Stimulated activated CD8-positive, alpha-beta memory T cell treated with anti-CD3 and anti-CD28 coated beads, Interleukin-7, amount 100 ng/mL, for 48 hours (primary cell): ENCODE measurements at regions not wholly inside any gene's neighbourhood (a gene's known extent, or its start where the extent isn't known, plus 50 kb on each side); places are given as distances from the start of the nearest gene placed in this dataset.

Source experiments
- DNase-seq, 2 donors: peaks; one replicate each; pipeline ENCODE4 v3.0.0-alpha.2; 2020; ENCODE audit warnings: low read depth in 1 of 2; ENCODE audit errors: extremely low read depth in 1 of 2

DNA sequence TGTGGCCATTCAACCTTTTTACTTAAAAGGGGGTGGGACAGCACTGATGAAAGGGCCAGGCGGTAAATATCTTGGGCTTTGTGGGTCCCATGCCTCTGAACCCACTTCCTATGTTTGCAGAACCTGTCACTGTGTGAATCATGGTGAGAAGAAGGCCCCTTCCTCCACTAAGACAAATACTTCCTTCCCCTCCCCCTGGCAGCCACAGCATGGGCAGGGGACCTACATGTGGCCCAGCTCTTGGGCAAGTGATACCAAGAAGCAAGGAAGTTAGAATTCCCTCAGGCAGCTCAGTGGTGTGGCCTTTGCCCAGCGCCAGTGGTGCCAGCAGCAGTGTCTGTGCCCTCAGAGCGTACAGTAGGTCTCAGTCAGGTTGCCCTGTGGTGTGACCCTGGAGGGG, 168.6 kb downstream of the TRIM33 start:
- peak; percentile 15 to 29 for DNase-seq

DNA sequence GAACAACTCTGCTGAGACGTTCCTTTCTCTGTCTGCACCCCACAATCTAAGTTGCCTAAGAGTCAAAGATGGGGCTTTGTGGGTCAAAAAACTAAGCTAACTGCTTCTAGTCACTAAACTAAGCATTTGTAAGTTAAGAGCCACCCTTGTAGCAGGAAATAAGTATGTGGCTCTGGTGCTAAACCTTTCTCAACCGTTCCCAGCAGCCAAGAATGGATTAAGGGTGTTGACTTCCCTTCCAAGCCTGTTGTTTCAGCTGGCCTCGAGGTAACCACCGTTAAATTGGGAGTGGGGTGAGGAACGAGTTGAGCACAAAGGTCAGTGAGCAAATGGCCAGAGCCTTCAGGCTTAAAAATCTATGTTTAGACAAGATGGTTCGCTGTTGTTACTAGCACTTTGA, 169.1 kb downstream of the TRIM33 start:
- DNase-seq: no peak

DNA sequence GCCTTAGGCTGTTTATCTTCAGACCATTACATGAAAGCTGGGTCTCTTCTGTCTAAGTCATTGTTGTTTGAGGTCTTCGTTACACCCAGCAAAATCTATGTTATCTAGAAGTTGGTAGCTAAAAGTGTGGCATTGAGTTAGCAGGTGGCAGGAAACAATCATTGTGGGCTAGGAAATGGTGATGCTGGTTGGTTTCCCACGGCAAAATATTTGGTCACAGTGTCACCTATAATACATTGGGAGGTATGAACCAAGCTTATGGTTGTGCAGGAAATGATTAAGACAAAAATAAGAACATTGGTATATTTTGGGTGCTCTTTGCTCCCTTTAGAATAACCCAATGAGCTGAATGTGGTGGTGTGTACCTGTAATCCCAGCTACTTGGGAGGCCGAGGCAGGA, 169.7 kb downstream of the TRIM33 start:
- peak in 1 of 2 donors; percentile 30 for DNase-seq

DNA sequence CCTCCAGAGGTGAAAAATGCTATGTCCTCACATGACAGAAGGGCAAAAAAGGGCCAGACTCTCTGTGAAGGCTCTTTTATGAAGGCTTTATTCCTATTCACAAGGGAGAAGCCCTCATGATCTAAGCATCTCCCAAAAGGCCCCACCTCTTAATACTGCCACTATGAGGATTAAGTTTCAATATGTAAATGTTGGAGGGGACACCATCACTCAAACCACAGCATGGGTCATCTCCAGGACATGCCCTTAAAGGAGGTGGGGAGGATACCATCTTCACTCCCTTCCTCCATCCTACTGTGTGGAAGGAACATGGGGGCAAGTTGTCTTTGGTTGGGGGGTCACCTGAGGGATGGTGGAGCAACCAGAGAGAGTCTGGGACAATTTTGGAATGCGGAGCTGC, 170.1 kb downstream of the TRIM33 start:
- DNase-seq: no peak

DNA sequence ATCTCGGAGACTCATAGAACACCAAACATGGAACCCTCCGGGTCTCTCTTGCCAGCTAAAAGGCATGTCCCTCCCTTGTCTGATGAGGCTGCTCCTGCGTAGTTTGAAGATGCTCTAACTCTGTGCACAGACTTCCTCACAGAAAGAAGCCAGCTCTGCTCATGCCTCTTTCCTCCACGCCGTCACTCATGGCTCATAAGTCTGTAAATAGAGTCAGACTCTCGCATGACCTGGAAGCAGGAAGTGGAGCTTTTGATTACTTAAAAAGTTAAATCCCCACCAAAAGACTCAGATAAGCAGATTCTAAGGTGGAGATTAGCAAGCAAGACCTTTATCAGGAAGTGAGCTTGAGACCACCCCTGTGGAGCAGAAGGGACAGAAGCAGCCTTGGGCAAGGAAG, 171.6 kb downstream of the TRIM33 start:
- no peak for DNase-seq

DNA sequence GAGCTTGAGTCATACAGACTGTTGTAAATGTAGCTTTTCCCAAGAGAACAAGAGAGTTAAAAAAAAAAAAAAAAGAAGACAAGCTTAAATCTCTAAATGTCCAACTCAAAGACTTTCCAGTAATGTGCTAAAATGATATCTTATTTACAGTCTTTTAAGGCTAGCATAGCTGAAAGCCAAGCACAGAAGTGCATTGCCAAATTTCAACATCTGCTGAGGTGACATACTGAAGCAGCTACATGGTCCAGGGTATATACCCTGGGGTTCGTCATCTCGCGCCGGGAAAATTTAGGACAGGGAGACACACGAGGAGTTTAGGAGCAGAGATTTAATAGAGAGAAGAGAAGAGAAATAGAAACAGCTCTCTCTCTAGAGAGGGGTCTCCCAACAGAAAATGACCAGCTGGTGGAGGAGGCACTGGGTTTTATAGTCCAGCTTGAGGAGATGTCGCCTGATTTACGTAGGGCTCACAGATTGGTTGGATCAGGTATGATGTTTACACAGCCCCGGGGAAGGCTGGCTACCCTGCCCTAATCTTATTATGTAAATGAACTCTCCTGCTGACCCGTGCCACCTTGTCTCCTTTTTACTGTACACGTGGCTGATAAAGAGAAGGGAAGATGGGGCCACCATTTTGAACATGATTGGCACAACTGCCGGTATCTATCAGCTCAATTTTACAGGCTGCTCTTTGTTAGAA, 172.7 kb downstream of the TRIM33 start:
- no peak for DNase-seq

DNA sequence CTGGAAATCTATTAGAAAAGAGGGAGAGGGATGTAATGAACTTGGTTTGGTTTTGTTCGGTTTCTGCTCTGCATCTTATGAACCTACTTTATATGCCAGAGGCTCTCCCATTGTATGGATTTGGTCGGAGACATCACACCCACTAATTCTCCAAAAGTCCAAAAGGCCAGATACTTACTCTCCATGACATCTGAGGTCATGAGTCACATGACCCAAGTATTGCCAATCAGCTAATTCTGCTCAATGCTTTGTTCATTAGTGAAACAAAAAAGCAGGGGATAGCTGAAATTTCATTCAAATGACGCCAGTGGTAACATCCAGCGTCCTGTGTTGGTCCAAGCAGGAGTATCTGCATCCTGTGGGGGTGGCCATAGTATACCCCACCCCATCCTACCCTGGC, 173.6 kb downstream of the TRIM33 start:
- no peak for DNase-seq

DNA sequence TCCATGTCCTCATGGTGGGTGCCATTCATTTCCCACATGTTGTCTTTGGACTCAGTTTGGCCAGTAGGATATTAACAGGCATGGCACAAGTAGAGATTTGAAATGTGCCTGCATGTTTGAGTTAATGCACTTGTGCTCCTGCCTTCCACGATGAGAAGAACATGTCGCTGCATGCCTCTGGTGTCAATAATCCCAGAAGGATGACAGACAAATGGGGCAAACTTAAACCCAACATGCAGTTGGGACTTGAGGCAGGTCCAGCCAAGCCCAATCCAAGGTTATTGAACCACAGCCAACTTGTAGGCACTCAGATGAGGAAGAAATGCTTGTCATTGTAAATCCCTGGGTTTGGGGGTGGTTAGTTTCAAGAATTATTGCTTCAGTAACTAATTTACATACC, 174.6 kb downstream of the TRIM33 start:
- no peak for DNase-seq

DNA sequence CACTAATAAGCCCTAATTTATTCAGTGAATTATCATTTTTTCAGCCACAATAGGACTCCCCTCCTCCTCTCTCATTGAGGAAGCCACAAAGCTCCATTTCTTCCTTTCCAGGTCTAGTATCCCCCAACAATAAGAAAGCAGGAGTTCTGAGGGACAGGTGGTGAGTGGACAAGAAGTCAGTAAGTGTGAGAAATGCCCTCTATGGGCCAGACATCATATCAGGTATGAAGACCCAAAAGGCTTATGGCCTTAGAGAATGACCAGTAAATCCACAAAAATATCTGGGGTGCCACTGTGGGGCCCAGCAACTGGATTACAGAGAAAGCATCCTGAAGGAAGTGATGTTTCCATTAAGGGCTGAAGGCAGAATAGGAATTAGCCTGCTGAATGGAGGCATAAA, 175.7 kb downstream of the TRIM33 start:
- DNase-seq: no peak

DNA sequence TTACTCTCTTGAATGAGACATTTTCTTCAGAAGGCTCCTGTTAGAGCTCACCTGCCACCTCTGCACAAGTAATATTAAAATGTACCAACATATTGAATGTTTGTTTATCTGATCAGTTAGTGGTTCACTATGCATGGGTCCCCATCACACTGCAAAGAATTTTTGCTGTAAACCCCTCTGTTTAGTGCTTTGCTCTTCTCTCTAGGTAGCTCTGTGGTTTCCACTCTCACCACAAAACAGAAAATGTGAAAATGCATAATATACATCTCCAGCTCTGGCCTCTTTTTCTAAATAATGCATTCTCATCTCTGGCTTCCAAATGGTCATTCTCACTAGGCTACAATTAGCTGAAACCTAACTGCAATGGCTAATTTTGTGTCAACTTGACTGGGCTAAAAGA, 176.7 kb downstream of the TRIM33 start:
- DNase-seq: no peak

DNA sequence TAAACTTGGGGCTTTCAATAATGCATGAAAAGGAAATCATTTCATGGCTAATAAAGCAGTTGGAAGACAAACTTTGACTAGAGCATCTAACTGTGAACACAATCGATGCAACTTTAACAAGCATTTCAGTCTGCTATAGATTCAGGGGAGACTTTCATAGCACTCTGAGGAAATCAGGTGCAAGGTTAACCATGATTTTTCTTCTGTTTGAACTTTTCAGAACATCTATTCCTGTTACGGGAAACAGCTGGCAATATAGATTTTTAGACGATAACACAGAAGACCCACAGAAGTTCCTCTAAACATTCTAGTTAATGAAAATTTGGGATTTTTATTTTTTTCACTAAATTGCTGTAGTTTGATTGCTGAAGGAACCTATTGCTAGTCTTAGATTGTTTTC, 177.3 kb downstream of the TRIM33 start:
- no peak for DNase-seq

DNA sequence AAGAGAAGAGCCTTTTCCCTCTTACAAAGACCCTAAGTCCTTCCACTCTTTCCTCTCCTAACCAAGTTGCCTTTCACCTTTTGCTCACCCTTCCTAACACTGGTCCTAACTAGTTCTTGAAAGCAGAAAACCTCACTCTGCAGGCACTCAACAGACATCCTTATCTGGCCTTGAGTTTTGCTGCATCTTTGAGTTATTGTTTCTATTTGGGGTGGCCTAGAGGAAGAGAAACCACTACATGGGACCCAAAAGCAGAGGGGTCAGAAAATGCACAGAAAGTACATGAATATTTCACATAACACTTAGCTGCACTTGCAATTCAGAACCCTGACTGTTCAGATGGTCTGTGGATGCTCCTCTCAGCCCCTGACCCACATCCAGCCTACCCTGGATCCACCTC, 178.3 kb upstream of the SYT6 start:
- no peak for DNase-seq

DNA sequence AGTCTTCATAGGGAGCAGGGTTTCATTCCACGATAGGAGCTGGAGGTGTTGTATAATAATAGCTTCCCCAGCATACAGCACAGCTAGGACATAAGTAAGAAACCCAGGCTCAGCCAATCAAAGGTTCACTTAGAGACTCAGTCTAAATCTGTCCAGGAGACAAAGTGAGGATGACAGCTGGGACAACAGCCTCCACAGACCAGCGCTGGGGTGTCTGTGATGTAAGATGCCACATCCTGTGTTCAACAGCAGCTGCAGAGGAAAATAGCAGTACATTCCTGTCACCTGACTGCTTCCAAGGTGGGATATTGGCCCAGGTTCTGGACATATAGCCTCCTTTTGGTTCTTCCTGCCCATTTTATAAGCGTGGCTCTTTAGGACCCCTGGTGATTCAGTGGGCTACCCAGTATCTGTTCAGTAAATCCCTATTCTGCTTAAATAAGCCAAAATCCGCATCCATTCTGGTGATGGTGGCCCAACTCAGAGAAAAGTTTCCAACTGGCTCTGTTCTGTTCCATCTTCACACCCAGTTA, 176.8 kb upstream of the SYT6 start:
- DNase-seq: no peak

DNA sequence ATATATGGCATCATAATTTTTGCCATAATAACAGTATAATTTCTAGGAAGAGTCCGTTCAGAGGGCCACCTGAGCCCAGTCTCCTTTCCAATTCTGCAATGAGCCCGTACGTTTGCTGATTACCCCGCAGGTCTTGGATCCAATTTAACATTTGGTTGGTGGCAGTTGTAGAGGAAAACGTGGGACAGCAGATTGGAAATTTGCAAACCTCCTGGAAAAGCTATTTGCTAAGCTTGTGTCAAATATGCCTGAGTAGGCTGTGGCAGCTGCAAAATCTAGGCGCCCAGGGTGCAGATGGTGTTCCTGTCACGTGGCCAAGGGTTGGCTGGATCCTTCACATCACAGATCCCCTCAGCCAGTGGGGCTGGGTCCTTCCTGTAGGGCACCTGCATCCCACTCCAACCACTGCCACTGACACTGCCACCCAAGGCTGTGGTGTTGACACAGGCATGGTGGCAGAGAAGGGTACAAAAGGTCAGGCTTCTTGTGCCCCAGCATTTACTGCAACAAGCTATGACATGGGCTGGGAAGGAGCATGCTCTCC, 174.8 kb upstream of the SYT6 start:
- DNase-seq: no peak

DNA sequence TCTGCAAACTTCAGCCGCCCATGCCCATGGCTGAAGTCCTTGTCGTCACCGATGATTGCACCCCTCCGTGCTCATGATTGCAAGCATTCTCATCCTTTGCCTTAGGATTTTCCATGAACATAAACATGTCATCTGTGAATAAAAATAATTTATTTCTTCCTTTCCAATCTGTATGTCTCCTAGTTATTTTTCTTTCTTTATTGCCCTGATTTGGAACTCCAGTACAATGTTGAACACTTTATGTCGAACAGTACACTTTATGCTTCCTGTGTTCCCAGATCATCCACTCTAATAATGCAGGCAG, 170.9 kb upstream of the SYT6 start:
- DNase-seq: no peak

DNA sequence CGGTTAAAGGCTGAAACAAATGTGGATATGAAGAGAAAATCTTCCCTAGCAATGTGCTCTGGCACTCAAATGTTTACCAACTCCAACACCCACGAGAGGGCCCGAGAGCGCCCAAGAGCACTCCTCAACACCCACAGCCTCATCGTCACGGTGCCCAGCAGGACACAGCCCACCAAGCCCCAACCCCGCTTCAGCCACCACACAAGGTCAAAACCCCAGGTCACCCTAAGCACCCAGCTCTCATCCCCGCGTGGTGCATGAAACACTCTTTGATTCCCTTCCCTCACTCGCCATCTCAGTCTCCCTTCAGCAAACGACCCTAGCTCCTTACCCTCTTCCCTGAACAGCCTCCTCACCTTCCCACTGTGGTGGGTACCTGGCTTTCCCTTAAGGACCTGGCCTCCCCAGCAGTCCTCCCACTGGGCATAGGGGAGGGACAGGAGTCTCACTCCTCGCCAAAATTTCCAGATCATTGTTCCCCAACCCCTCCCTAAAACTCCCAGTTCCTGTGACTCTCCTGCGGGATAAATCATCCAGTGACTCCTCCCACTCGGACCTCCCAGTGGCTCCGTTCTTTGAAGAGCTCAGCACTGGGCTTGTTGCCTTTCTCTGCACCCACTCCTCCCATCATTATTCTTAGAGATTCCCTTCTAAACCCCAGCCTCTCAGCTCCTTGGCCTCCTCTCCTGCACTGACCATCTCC, 170.4 kb upstream of the SYT6 start:
- DNase-seq: no peak

DNA sequence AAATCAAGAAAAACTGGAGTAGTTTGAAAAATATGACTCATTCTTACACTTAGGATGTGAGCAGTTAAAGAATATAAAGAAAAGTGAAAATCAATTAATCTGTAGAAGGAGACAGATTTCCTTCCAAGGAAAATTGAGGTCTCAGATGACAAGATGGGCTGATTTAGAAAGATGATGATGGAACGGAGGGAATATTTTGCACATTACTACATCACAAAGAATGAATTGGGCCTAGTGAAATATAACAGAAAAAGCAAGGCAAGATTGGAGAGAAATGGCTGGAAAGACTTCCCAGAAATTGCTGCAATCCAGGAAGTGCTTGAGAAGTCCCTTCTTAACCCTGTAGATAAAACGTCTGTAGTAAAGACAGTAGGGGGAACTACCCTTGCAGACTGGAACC, 169.1 kb upstream of the SYT6 start:
- no peak for DNase-seq

DNA sequence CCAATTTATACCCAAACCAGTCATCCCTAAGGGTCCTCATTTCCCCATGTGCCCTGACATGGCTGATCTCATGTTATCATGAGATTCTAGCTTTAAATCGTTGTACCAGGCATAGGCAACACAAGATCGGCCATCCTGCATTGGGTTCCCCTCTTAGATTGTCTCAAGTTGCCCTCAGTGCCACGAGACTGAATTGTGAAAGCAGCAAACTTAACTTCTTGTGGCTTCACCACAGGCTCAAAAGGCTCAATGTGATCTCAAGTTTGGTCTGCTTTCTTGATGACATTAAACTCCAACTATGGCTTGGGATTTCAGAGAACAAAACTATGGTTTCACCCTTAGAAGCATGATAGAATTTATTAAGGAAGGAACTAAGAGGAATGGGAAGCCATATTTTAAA, 168.5 kb upstream of the SYT6 start:
- no peak for DNase-seq

DNA sequence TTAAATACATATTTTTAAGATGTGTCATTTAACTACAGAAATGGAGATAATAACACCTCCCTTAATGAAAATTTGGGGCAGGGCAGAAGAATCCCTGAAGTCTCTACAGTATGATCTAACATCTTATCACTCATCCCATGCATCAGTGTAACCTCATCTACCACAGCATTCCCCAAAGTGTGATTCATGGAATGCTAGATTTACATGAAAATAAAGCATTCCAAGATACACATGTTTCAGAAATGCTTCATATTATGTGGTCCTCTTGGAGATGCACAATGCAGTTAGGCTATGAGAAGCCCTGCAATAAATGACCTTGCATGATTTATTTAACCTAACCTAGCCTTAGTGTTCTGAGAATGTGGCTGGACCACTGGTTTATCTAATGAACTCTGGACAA, 166.9 kb upstream of the SYT6 start:
- DNase-seq: no peak

DNA sequence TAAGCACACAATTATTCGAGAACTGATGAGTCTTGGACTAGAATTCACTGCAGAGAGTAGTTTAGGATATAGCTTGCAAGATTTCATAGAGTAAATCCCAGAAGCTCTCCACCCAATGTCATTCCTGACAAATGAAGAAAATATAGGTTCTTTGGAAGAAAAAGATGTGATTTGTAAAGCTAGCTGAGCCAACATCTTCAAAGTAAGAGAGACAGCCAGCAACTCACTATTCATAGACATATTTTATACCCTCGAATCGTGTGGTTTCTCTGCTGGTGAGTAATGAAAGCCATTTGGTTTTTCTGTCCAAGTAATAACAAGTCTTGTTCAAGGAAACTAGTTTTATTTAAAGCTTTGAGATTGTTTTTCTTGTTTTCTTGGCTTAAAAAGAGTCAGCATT, 165.7 kb upstream of the SYT6 start:
- DNase-seq: no peak

DNA sequence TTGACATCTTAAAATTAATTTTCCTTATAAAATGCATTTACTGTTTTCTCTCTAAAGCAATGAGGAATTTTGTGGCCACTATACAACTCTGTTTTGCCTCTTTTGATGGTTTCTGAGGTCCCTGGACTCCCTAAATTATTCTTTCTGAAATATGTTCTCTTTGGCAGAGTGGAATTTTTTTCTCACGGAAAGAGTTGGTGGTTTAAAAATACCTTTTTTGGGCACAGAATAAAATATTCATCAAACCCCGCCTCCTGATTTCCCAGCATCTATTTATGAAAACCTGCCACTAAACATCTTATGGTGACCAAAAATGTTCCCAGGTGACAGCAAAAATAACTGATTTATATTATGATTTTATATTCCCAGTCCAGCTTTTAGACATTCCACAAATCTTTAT, 165.3 kb upstream of the SYT6 start:
- DNase-seq: no peak

DNA sequence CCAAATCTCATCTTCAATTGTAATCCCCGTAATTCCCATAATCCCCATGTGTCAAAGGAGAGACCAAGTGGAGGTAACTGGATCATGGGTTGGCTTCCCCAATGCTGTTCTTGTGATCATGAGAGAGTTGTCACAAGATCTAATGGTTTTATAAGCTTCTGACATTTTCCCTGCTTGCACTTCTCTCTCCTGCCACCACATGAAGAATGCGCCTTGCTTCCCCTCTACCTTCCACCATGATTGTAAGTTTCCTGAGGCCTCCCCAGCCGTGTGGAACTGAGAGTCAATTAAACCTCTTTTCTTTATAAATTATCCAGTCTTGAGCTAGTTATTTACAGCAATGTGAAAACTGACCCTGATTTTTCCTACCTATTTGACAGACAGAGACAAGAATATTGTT, 162.5 kb upstream of the SYT6 start:
- DNase-seq: no peak

DNA sequence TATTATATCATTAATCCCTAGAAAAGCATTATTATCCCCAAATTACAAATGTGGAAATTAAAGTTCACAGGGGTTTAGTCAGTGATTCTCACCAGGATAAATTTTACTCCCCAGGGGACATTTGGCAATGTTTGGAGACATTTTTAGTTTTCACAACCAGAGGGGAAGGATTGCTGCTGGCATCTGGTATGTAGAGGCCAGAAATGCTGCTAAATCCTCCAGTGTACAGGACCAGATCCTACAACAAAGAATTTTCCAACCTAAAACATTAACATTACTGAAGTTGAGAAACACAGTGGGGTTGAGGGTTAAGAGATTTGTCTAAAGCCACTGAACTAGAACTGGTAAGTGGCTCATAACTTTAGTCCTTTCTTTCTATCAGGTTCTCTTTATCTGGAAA, 162.0 kb upstream of the SYT6 start:
- DNase-seq: no peak
